HUES48 (cell line): ENCODE measurements at regions not wholly inside any gene's neighbourhood (a gene's known extent, or its start where the extent isn't known, plus 50 kb on each side); places are given as distances from the start of the nearest gene placed in this dataset.

Experiments
- H3K27ac ChIP-seq: one replicate; pipeline ENCODE4 v1.7.0; 2013; ENCODE audit warnings: low read depth, low read length, inconsistent platforms
- H3K27me3 ChIP-seq: 2 replicates; pipeline ENCODE4 v1.6.1; 2013; ENCODE audit warnings: mild to moderate bottlenecking, low read length; ENCODE audit not compliant: control insufficient read depth, insufficient read depth
- H3K36me3 ChIP-seq: 2 replicates; pipeline ENCODE4 v1.6.1; 2013; ENCODE audit warnings: low read length; ENCODE audit not compliant: control insufficient read depth, insufficient read depth
- H3K4me1 ChIP-seq: 2 replicates; pipeline ENCODE4 v1.6.1; 2013; ENCODE audit warnings: mild to moderate bottlenecking, low read length; ENCODE audit not compliant: control insufficient read depth, insufficient read depth
- H3K4me3 ChIP-seq: 2 replicates; pipeline ENCODE4 v1.5.1; 2013; ENCODE audit warnings: mild to moderate bottlenecking, low read depth, low read length
- H3K9ac ChIP-seq: 2 replicates; pipeline ENCODE4 v1.6.1; 2013; ENCODE audit warnings: mild to moderate bottlenecking, low read depth, low read length, moderate library complexity
- H3K9me3 ChIP-seq: 2 replicates; pipeline ENCODE4 v1.6.1; 2013; ENCODE audit warnings: low read length; ENCODE audit not compliant: control insufficient read depth, insufficient read depth

DNA sequence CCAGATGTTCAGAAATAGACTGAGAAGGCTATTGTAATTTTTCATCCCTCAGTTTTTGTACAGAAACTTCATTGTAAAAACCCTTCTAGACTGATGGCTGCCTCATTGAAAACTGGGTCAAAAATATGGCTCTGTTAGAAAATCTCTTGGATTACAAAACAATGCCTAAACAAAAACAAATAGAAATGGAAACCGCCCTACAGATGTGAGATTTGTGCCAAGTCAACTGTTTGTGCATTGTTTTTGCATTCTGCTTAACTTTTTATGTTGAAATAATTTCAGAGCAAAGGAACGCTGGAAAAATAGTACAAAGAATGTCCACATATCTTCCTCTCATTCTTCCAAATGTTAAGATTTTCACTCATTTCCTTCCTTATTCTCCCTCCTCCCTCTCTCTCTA lies 425.1 kb downstream of the FOXA2 start:
- H3K27me3 ChIP-seq = no peaks in the 10 kb centered on the region
- no peak overlapping the region for H3K4me3 ChIP-seq
- no peak overlapping the region for H3K27ac ChIP-seq
- no peaks in the 10 kb centered on the region for H3K9me3 ChIP-seq
- no peaks in the 10 kb centered on the region for H3K36me3 ChIP-seq
- H3K4me1 ChIP-seq = no peaks in the 10 kb centered on the region
- no peak overlapping the region for H3K9ac ChIP-seq

DNA sequence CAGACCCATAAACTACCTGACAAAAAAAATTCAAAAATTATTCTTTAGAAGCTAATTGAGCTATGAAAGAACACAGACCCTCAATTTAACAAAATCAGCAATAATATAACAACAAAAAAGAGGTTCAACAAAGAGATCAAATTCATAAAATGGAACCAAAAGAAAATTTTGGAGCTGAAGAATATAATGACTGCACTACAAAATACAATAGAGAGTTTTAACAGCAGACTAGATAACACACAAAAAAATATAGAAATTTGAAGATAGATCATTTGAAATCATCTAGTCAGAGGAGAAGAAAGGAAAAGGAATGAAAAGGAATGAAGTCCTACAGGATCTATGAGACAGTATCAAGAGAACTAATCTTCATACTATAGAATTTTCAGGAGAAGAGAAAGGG lies 422.1 kb downstream of the PAX1 start:
- Histone ChIP-seq H3K4me1 (no peaks in the 10 kb centered on the region), H3K27ac (no peak overlapping the region), H3K36me3 (no peaks in the 10 kb centered on the region), H3K4me3 (no peak overlapping the region), H3K27me3 (no peaks in the 10 kb centered on the region), H3K9me3 (peaks cover 13% of the 10 kb centered on the region; the same call in 1 of the 2 replicates), H3K9ac (no peak overlapping the region)

DNA sequence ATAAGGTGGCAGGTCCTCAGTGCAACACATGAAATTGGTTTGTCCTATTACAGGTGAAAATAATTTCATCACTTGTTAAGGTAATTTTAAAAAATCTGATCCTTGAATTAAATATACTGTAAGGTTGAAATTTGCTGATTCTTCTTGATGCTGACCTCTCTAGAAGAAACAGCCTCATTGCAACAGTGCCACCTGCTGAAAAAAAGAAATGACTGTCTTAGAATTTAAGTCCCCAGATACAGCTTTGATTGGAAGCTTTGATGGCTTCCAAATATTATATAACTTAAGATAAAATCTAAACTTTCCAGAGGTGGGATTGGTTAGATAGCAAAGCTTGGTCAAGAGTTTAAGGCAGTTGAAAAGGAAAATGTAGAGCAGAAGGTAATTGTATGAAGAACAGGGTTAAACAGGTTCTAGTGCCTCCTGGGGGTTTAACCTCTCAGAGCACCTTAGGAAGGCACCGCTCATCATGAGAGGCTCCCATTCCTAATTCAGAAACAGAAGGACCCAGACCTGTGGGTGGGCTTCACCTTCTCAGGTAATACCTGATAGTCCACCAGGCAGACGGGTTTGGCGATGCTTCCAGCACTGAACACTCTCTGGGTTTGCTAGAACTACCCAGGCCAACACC lies 401.0 kb downstream of the PAX1 start:
- Histone ChIP-seq H3K4me1 (no peaks in the 10 kb centered on the region), H3K4me3 (no peak overlapping the region), H3K36me3 (no peaks in the 10 kb centered on the region), H3K27ac (no peak overlapping the region), H3K9me3 (no peaks in the 10 kb centered on the region), H3K27me3 (no peaks in the 10 kb centered on the region), H3K9ac (no peak overlapping the region)

- Histone ChIP-seq H3K27ac (no peak overlapping the region), H3K9ac (no peak overlapping the region), H3K36me3 (no peaks in the 10 kb centered on the region), H3K4me1 (no peaks in the 10 kb centered on the region), H3K9me3 (no peaks in the 10 kb centered on the region), H3K27me3 (no peaks in the 10 kb centered on the region), H3K4me3 (no peak overlapping the region)
These were observed 396.1 kb downstream of the PAX1 start for GRCh38 chr20:22101606-22102005.

DNA sequence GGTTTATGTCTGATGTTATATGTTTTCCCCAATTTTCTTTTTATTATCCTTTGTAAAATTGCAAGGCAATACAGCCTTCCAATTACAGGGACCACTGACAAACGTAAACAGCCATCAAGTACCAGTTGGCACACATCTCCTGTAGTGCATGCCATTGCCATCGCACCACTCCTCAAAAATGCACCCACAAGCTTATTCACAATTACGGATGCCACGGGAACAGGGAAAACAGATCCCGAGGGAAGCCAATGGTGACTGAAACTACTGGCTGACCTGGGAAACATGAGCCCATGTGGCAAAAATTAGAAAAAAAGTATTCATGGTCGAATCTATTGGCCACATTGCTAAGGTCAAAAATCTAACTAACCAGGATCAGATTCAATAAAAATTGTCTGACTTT lies 395.2 kb downstream of the PAX1 start:
- no peaks in the 10 kb centered on the region for H3K9me3 ChIP-seq
- no peak overlapping the region for H3K27ac ChIP-seq
- H3K4me1 ChIP-seq = no peaks in the 10 kb centered on the region
- H3K4me3 ChIP-seq = no peak overlapping the region
- no peaks in the 10 kb centered on the region for H3K36me3 ChIP-seq
- no peaks in the 10 kb centered on the region for H3K27me3 ChIP-seq
- H3K9ac ChIP-seq = no peak overlapping the region

GRCh38 chr20:22099348-22099747 lies 393.9 kb downstream of the PAX1 start:
- Histone ChIP-seq H3K27ac (no peak overlapping the region), H3K9ac (no peak overlapping the region), H3K36me3 (no peaks in the 10 kb centered on the region), H3K4me3 (no peak overlapping the region), H3K27me3 (no peaks in the 10 kb centered on the region), H3K4me1 (no peaks in the 10 kb centered on the region), H3K9me3 (no peaks in the 10 kb centered on the region)

GRCh38 chr20:22098511-22098910 lies 393.0 kb downstream of the PAX1 start:
- Histone ChIP-seq H3K9ac (no peak overlapping the region), H3K4me1 (no peaks in the 10 kb centered on the region), H3K9me3 (no peaks in the 10 kb centered on the region), H3K27me3 (no peaks in the 10 kb centered on the region), H3K36me3 (no peaks in the 10 kb centered on the region), H3K27ac (no peak overlapping the region), H3K4me3 (no peak overlapping the region)

DNA sequence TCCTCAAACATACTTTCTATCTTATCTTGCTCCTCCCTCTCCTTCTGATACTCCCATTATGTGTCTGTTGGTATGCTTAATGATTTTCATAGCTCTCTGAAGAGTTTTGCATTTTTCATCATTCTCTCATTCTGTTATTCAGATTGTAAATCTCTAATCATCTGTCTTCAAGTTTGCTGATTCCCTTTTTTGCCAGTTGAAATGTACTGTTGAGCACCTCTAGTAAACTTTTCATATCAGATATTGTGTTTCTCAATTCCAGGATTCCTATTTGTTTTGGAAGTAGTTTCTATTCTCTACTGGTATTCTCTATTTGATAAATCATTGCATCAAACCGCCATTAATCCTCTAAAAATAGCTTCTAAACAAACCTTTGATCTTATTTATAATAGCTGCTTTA lies 387.7 kb downstream of the PAX1 start:
- Histone ChIP-seq H3K36me3 (no peaks in the 10 kb centered on the region), H3K9me3 (peaks cover 15% of the 10 kb centered on the region), H3K9ac (no peak overlapping the region), H3K4me3 (no peak overlapping the region), H3K27me3 (no peaks in the 10 kb centered on the region), H3K4me1 (no peaks in the 10 kb centered on the region), H3K27ac (no peak overlapping the region)

DNA sequence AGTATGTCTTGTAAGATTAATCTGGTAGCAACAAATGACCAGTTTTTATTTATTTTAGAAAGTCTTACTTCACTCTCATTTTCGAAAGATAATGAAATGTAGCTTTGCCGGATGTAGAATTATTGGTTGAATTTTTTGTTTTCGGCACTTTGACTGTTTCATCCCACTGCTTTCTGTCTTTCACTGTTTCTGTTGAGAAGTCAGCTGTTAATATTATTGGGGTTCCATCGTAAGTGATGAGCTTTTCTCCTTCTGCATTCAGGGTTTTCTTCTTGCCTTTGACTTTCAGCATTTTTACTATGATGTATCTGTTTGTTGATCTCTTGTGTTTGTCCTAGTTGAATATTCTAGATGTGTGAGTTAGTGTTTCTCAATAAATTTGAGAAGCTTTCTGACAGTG lies 383.4 kb downstream of the PAX1 start:
- H3K4me3 ChIP-seq = no peak overlapping the region
- H3K9ac ChIP-seq = no peak overlapping the region
- no peaks in the 10 kb centered on the region for H3K27me3 ChIP-seq
- H3K9me3 ChIP-seq = peaks cover 15% of the 10 kb centered on the region
- no peaks in the 10 kb centered on the region for H3K4me1 ChIP-seq
- no peak overlapping the region for H3K27ac ChIP-seq
- no peaks in the 10 kb centered on the region for H3K36me3 ChIP-seq

DNA sequence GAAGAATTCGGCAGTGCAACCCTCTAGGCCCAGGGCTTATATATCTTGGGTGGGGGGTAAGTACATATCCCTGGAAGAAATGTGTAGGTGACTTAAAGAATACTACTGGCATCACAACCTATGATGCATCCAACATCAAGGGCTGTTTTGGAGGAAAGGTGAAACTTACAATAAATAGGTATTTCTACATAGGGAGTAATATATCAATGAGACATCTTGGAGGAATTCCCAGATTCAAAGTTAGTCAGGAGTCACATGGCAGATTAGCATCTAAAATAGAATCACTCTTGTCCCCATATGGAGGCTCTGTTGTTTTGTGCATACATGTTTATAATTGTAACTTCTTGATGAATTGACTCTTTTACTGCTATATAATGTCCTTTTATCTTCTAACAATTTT lies 375.5 kb downstream of the PAX1 start:
- H3K4me3 ChIP-seq = no peak overlapping the region
- H3K9ac ChIP-seq = no peak overlapping the region
- H3K27ac ChIP-seq = no peak overlapping the region
- H3K9me3 ChIP-seq = peaks cover 3% of the 10 kb centered on the region; the same call in 1 of the 2 replicates
- no peaks in the 10 kb centered on the region for H3K27me3 ChIP-seq
- no peaks in the 10 kb centered on the region for H3K4me1 ChIP-seq
- H3K36me3 ChIP-seq = no peaks in the 10 kb centered on the region

DNA sequence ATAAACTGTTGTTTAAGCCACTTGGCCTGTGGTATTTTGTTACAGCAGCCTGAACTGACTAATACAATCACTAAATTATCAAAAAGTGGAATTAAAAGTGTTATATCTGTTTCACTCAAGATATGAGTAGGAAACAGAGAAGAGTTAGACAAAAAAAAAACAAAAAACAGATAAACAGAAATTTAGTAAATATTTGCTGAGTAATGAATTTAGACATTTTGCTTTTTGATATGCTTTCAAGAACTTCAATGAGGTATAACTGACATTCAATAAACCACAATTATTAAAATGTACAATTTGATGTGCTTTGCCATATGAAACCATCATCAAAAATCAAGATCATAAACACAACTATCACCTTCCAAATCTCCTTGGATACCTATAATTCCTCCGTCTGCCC lies 369.2 kb downstream of the PAX1 start:
- Histone ChIP-seq H3K4me1 (no peaks in the 10 kb centered on the region), H3K4me3 (no peak overlapping the region), H3K9me3 (no peaks in the 10 kb centered on the region), H3K36me3 (no peaks in the 10 kb centered on the region), H3K27ac (no peak overlapping the region), H3K9ac (no peak overlapping the region), H3K27me3 (no peaks in the 10 kb centered on the region)

DNA sequence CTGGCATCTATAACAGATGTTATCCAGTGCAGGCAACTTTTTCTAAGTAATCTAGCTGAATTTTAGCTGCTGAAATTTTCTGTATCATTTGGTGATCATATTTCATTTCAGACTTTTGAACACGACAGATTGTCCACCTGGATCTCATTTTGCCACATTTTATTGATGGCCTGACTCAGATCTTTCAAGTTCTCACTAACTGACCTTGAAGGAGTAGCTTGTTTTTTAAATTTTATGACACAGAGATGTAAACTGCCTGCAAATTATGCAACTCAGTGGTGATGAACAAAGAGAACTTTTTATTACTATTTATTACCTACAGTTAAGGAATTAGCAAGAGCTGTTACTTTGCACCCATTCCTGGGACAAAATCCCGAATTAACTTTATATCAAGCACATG lies 366.4 kb downstream of the PAX1 start:
- Histone ChIP-seq H3K9ac (no peak overlapping the region), H3K27ac (no peak overlapping the region), H3K4me1 (no peaks in the 10 kb centered on the region), H3K4me3 (no peak overlapping the region), H3K36me3 (no peaks in the 10 kb centered on the region), H3K27me3 (no peaks in the 10 kb centered on the region), H3K9me3 (no peaks in the 10 kb centered on the region)
